HEK293T (cell line): ENCODE measurements at regions not wholly inside any gene's neighbourhood (a gene's known extent, or its start where the extent isn't known, plus 50 kb on each side); places are given as distances from the start of the nearest gene placed in this dataset.

Experiments
- BHLHE40 ChIP-seq: fragments of 450-650 bp; IDR thresholded peaks from 2 replicates; pipeline ENCODE4 v1.6.1; 2016; ENCODE audit warnings: mild to moderate bottlenecking, moderate library complexity, borderline replicate concordance
- ELF4 ChIP-seq: fragments of 450-650 bp; IDR thresholded peaks from 2 replicates; pipeline ENCODE4 v1.6.1; 2017; ENCODE audit warnings: antibody characterized with exemption
- FOXA1 ChIP-seq: fragments of 450-650 bp; IDR thresholded peaks from 2 replicates; pipeline ENCODE4 v1.6.1; 2016; ENCODE audit warnings: mild to moderate bottlenecking
- FOXM1 ChIP-seq: fragments of 450-650 bp; IDR thresholded peaks from 2 replicates; pipeline ENCODE4 v1.6.1; 2017; ENCODE audit warnings: mild to moderate bottlenecking, borderline replicate concordance
- HDGF ChIP-seq: fragments of 450-650 bp; IDR thresholded peaks from 2 replicates; pipeline ENCODE4 v1.6.1; 2017; ENCODE audit warnings: antibody characterized with exemption, borderline replicate concordance
- L3MBTL2 ChIP-seq: fragments of 450-650 bp; conservative IDR thresholded peaks from 2 replicates; pipeline ENCODE4 v1.6.1; 2016; ENCODE audit warnings: mild to moderate bottlenecking
- LEF1 ChIP-seq: fragments of 450-650 bp; IDR thresholded peaks from 2 replicates; pipeline ENCODE4 v1.6.1; 2017; ENCODE audit warnings: mild to moderate bottlenecking, borderline replicate concordance
- NFRKB ChIP-seq: fragments of 450-650 bp; IDR thresholded peaks from 2 replicates; pipeline ENCODE4 v1.6.1; 2016; ENCODE audit warnings: mild to moderate bottlenecking, moderate library complexity
- PKNOX1 ChIP-seq: fragments of 450-650 bp; IDR thresholded peaks from 2 replicates; pipeline ENCODE4 v1.6.1; 2016
- SP1 ChIP-seq: fragments of 450-650 bp; IDR thresholded peaks from 2 replicates; pipeline ENCODE4 v1.6.1; 2017
- SUZ12 ChIP-seq: fragments of 450-650 bp; IDR thresholded peaks from 2 replicates; pipeline ENCODE4 v1.6.1; 2016; ENCODE audit warnings: mild to moderate bottlenecking
- TARDBP ChIP-seq: fragments of 450-650 bp; IDR thresholded peaks from 2 replicates; pipeline ENCODE4 v1.6.1; 2016

- TF ChIP-seq SP1 (no peak), TARDBP (no peak), SUZ12 (no peak), FOXM1 (no peak), FOXA1 (no peak), ELF4 (no peak), NFRKB (no peak), HDGF (no peak), BHLHE40 (no peak), L3MBTL2 (no peak), PKNOX1 (no peak), LEF1 (no peak)
Measured at GRCh38 chr18:61732854-61733253, 160.0 kb downstream of the RNF152 start.
